ENCODE measurements at regions not wholly inside any gene's neighbourhood (a gene's known extent, or its start where the extent isn't known, plus 50 kb on each side); places are given as distances from the start of the nearest gene placed in this dataset.

DNA sequence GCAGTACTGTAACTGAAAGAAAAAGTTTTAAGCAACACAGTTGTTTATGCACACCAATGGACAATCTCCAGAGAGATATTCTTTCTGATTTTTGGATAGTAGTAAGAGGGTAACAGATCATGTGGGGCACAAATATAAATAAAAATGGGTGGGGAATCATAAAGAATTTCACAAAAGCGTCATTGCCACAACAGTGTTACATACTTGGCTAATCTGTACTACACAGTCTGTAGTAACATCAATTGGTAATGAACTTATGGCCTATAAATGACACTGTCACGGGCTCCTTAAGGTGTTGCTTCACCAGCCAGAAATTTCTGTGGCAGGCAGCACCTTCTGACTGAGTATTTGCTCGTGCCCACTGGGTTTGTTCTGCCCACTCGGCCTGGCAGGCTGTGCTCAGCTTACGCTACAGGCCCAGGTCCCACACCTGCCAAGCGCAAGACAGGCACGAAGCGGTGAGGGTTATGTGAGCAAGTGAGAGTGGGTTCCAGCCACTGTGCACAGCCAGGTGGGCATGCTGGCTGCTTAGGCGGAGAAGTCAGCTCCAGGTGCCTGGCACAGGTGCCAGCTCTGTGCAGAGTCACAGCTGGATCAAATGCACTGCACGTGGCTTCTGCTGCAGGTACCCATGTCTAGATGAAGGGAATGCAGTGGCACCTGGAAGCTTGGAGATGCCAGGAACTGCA, 532.5 kb upstream of the SLC39A10 start:
- TF ChIP-seq, protein P1, sequence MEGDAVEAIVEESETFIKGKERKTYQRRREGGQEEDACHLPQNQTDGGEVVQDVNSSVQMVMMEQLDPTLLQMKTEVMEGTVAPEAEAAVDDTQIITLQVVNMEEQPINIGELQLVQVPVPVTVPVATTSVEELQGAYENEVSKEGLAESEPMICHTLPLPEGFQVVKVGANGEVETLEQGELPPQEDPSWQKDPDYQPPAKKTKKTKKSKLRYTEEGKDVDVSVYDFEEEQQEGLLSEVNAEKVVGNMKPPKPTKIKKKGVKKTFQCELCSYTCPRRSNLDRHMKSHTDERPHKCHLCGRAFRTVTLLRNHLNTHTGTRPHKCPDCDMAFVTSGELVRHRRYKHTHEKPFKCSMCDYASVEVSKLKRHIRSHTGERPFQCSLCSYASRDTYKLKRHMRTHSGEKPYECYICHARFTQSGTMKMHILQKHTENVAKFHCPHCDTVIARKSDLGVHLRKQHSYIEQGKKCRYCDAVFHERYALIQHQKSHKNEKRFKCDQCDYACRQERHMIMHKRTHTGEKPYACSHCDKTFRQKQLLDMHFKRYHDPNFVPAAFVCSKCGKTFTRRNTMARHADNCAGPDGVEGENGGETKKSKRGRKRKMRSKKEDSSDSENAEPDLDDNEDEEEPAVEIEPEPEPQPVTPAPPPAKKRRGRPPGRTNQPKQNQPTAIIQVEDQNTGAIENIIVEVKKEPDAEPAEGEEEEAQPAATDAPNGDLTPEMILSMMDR (conservative IDR thresholded peaks at IDR 0.05; ENCODE audit: low read length), result no peak
- H3K4me3 ChIP-seq (ENCODE audit: low read length), result no peak overlapping the region
- DNase-seq (ENCODE audit: low read depth), result no peak

GRCh38 chr2:195122653-195123052, 534.4 kb upstream of the SLC39A10 start:
- no peak for DNase-seq (ENCODE audit: low read depth)
- TF ChIP-seq, protein P1 (conservative IDR thresholded peaks at IDR 0.05; ENCODE audit: low read length), result no peak
- H3K4me3 ChIP-seq (ENCODE audit: low read length), result no peak overlapping the region

GRCh38 chr2:195121341-195121740, 535.7 kb upstream of the SLC39A10 start:
- DNase-seq (ENCODE audit: low read depth), result no peak
- TF ChIP-seq, protein P1 (conservative IDR thresholded peaks at IDR 0.05; ENCODE audit: low read length), result no peak
- no peak overlapping the region for H3K4me3 ChIP-seq (ENCODE audit: low read length)

- DNase-seq (ENCODE audit: low read depth), result no peak
- no peak overlapping the region for H3K4me3 ChIP-seq (ENCODE audit: low read length)
- TF ChIP-seq, protein P1 (conservative IDR thresholded peaks at IDR 0.05; ENCODE audit: low read length), result no peak
These were observed 537.8 kb upstream of the SLC39A10 start for GRCh38 chr2:195119231-195119630.

DNA sequence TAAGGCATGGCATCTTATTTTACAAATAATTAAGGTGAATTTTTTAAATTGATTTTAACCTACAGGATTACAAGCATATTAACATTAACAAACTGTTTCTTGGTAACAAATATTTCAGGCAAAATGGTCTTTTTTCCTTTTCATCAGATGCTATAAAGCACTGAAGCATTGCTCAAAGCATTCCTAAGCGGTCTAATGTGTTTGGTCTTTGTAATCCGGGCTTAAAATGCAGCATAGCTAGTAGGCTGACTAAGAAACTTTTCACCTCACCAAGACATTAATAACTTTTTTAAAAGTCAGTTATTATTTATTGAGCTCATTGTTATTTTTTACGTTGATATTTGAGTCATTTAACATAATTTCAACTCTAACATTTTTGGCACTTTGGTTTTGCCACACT, 538.8 kb upstream of the SLC39A10 start:
- TF ChIP-seq, protein P1 (conservative IDR thresholded peaks at IDR 0.05; ENCODE audit: low read length), result no peak
- no peak for DNase-seq (ENCODE audit: low read depth)
- H3K4me3 ChIP-seq (ENCODE audit: low read length), result no peak overlapping the region

GRCh38 chr2:195117011-195117410, 540.0 kb upstream of the SLC39A10 start:
- TF ChIP-seq, protein P1 (conservative IDR thresholded peaks at IDR 0.05; ENCODE audit: low read length), result no peak
- H3K4me3 ChIP-seq (ENCODE audit: low read length), result no peak overlapping the region
- no peak for DNase-seq (ENCODE audit: low read depth)

- TF ChIP-seq, protein P1 (conservative IDR thresholded peaks at IDR 0.05; ENCODE audit: low read length), result no peak
- no peak for DNase-seq (ENCODE audit: low read depth)
- H3K4me3 ChIP-seq (ENCODE audit: low read length), result no peak overlapping the region
These were observed 541.3 kb upstream of the SLC39A10 start for GRCh38 chr2:195115738-195116137.
